ENCODE measurements at regions not wholly inside any gene's neighbourhood (a gene's known extent, or its start where the extent isn't known, plus 50 kb on each side); places are given as distances from the start of the nearest gene placed in this dataset.

- H3K9ac ChIP-seq (ENCODE audit: low read depth in 2 of 2, low read length in 2 of 2) = no peak overlapping the region
- no peaks in the 10 kb centered on the region for H3K27me3 ChIP-seq
- no peaks in the 10 kb centered on the region for H3K4me1 ChIP-seq
- no peak for DNase-seq
- H3K4me3 ChIP-seq = no peak overlapping the region
- no peak for TF ChIP-seq CTCF (IDR thresholded peaks at IDR 0.05)
- H3K9me3 ChIP-seq = no peaks in the 10 kb centered on the region
- no peaks in the 10 kb centered on the region for H3K36me3 ChIP-seq
- H3K27ac ChIP-seq = no peak overlapping the region
- intact Hi-C loops (cut with DNase I) = no loop called here
Measured at GRCh38 chr7:35419391-35419755, 165.5 kb upstream of the TBX20 start.

DNA sequence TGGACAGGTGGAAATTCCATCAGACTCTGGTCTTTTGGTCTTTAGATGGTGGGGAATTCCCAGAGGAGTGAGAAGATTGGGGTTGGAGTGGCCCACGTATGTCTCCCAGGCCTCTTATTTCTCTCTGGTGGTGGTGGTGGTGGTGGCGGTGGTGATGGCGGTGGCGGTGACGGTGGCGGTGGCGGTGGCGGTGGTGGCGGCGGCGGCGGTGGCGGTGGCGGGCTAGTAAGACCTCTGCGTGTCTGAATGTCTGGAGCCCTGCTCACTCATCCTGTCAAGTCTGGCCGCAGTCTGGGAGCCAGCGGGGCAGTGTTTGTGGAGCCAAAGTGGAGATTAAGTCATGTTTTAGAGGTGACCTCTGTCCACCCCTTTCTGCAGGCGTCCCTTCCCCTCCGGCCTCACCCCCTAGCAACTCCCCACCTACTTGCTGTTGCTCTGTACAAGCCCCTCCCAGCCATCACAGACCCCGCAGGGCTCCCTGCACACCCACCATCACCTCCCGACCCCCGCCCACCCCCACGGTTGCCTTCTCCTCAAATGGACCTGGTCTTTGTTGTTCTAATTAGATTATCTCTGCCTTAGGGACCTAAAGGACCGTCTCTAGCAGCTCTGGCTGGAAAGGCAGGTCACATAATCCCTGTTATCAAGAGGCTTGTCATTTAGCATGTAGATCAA lies 165.0 kb upstream of the TBX20 start:
- intact Hi-C loops (cut with DNase I) = no loop called here
- no peaks in the 10 kb centered on the region for H3K27me3 ChIP-seq
- H3K9me3 ChIP-seq = no peaks in the 10 kb centered on the region
- H3K9ac ChIP-seq (ENCODE audit: low read depth in 2 of 2, low read length in 2 of 2) = no peak overlapping the region
- no peak overlapping the region for H3K27ac ChIP-seq
- no peak for TF ChIP-seq CTCF (IDR thresholded peaks at IDR 0.05)
- H3K4me1 ChIP-seq = no peaks in the 10 kb centered on the region
- no peaks in the 10 kb centered on the region for H3K36me3 ChIP-seq
- H3K4me3 ChIP-seq = no peak overlapping the region
- DNase-seq = no peak

GRCh38 chr7:35416568-35416967 lies 162.7 kb upstream of the TBX20 start:
- intact Hi-C loops (cut with DNase I) = no loop called here
- no peak overlapping the region for H3K4me3 ChIP-seq
- no peaks in the 10 kb centered on the region for H3K4me1 ChIP-seq
- H3K9ac ChIP-seq (ENCODE audit: low read depth in 2 of 2, low read length in 2 of 2) = no peak overlapping the region
- no peaks in the 10 kb centered on the region for H3K36me3 ChIP-seq
- H3K27me3 ChIP-seq = no peaks in the 10 kb centered on the region
- TF ChIP-seq CTCF (IDR thresholded peaks at IDR 0.05) = no peak
- DNase-seq = no peak
- H3K9me3 ChIP-seq = no peaks in the 10 kb centered on the region
- no peak overlapping the region for H3K27ac ChIP-seq

DNA sequence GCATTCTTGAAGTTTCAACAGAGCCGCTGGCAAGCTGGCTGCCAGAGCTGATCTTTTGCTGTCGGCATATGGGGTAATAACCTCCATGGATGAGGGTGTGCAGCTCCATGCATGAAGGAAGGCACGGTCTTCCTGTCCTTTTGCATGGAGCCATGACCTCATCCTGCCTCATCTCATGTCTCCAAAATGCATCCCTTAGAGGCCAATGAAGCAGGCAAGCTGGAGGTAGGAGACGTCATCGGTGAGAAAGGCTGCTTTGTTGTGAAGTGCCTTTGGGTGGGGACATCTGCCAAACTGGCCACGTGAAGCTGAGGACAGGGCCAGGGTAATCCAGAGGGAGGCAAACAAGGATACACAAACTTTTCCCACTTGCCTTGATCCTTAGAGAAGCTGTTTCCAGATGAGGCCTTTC lies 161.5 kb upstream of the TBX20 start:
- Histone ChIP-seq H3K36me3 (no peaks in the 10 kb centered on the region), H3K27ac (no peak overlapping the region), H3K4me3 (no peak overlapping the region), H3K27me3 (no peaks in the 10 kb centered on the region), H3K4me1 (no peaks in the 10 kb centered on the region), H3K9ac (ENCODE audit: low read depth in 2 of 2, low read length in 2 of 2) (no peak overlapping the region), H3K9me3 (no peaks in the 10 kb centered on the region)
- no peak for DNase-seq
- intact Hi-C loops (cut with DNase I) = no loop called here
- no peak for TF ChIP-seq CTCF (IDR thresholded peaks at IDR 0.05)

DNA sequence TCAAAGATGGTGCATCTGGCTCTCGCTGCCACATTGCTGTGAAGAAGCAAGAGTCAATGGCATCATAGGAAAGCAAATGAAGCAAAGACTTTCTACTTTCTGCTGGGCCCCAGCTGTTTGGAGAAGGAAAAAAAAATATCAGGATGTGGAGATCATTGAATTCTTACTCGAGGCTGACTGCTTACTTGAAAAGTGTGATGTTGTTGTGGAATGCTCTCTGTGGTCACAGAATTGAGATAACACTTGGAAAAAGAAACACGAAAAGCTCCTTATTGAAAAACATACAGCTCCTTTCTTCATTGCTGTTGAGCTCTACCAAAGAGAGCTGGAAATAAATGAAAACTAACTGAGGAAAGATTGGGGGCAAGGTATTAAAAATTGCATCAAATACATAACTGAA lies 157.4 kb upstream of the TBX20 start:
- H3K4me3 ChIP-seq = no peak overlapping the region
- no peaks in the 10 kb centered on the region for H3K36me3 ChIP-seq
- no peak overlapping the region for H3K9ac ChIP-seq (ENCODE audit: low read depth in 2 of 2, low read length in 2 of 2)
- TF ChIP-seq CTCF (IDR thresholded peaks at IDR 0.05) = no peak
- no peaks in the 10 kb centered on the region for H3K9me3 ChIP-seq
- DNase-seq = no peak
- intact Hi-C loops (cut with DNase I) = no loop called here
- no peaks in the 10 kb centered on the region for H3K27me3 ChIP-seq
- H3K27ac ChIP-seq = no peak overlapping the region
- no peaks in the 10 kb centered on the region for H3K4me1 ChIP-seq

All from colonic mucosa (tissue), 4 donors.